NCI-H1694 treated with DMSO at 0.1 percent for 48 hours (cell line): ENCODE measurements at regions not wholly inside any gene's neighbourhood (a gene's known extent, or its start where the extent isn't known, plus 50 kb on each side); places are given as distances from the start of the nearest gene placed in this dataset.
A peak's percentile ranks its signal among the peaks of the same experiment; 100 is the strongest.
"Not testable (repeated sequence)": the region's sequence is repeated elsewhere in the genome, so short reads cannot be mapped to it uniquely, and the experiment has no call there.

Source experiments
- DNase-seq: peaks from one replicate; lab custom pipeline; 2025; lab: John Stamatoyannopoulos, UW

- DNase-seq = no peak
Measured at GRCh38 chr1:196088541-196088940, 519.7 kb downstream of the KCNT2 start.

- no peak for DNase-seq
Measured at GRCh38 chr1:196078691-196079090, 529.5 kb downstream of the KCNT2 start.

- DNase-seq = no peak
Measured at GRCh38 chr1:196075621-196076020, 532.6 kb downstream of the KCNT2 start.

GRCh38 chr1:196074182-196074581 lies 534.1 kb downstream of the KCNT2 start:
- no peak for DNase-seq

GRCh38 chr1:196071447-196071846 lies 536.8 kb downstream of the KCNT2 start:
- no peak for DNase-seq

- DNase-seq = no peak
Measured at GRCh38 chr1:196070940-196071339, 537.3 kb downstream of the KCNT2 start.

- DNase-seq = no peak
Measured at GRCh38 chr1:196063952-196064351, 544.3 kb downstream of the KCNT2 start.

- DNase-seq = peak; percentile 24
Measured at GRCh38 chr1:196063294-196063693, 544.9 kb downstream of the KCNT2 start.

GRCh38 chr1:196060539-196060938 lies 547.7 kb downstream of the KCNT2 start:
- no peak for DNase-seq

GRCh38 chr1:196059210-196059609 lies 549.0 kb downstream of the KCNT2 start:
- DNase-seq = no peak

GRCh38 chr1:196056966-196057365 lies 551.3 kb downstream of the KCNT2 start:
- DNase-seq = no peak

GRCh38 chr1:196049407-196049806 lies 558.8 kb downstream of the KCNT2 start:
- DNase-seq = no peak

- no peak for DNase-seq
Measured at GRCh38 chr1:196043268-196043667, 565.0 kb downstream of the KCNT2 start.

GRCh38 chr1:196034080-196034706 lies 574.0 kb downstream of the KCNT2 start:
- DNase-seq = peak; percentile 17

- DNase-seq = not testable (repeated sequence)
Measured at GRCh38 chr1:196031387-196031786, 576.9 kb downstream of the KCNT2 start.

GRCh38 chr1:196030455-196030854 lies 577.8 kb downstream of the KCNT2 start:
- DNase-seq = no peak

GRCh38 chr1:196029410-196029809 lies 578.8 kb downstream of the KCNT2 start:
- no peak for DNase-seq

- DNase-seq = no peak
Measured at GRCh38 chr1:196027127-196027526, 581.1 kb downstream of the KCNT2 start.

- not testable (repeated sequence) for DNase-seq
Measured at GRCh38 chr1:196021174-196021573, 587.1 kb downstream of the KCNT2 start.

- no peak for DNase-seq
Measured at GRCh38 chr1:196009362-196009761, 598.9 kb downstream of the KCNT2 start.

GRCh38 chr1:196007763-196008162 lies 600.5 kb downstream of the KCNT2 start:
- DNase-seq = no peak

GRCh38 chr1:196005426-196005825 lies 602.8 kb downstream of the KCNT2 start:
- no peak for DNase-seq

GRCh38 chr1:196004388-196004787 lies 603.9 kb downstream of the KCNT2 start:
- not testable (repeated sequence) for DNase-seq

GRCh38 chr1:196002906-196003305 lies 605.3 kb downstream of the KCNT2 start:
- DNase-seq = no peak
